ENCODE measurements at regions not wholly inside any gene's neighbourhood (a gene's known extent, or its start where the extent isn't known, plus 50 kb on each side); places are given as distances from the start of the nearest gene placed in this dataset.

GRCh38 chr4:20638825-20639224 is 61.4 kb upstream of the PACRGL start:
- no peak overlapping the region for H4K8ac ChIP-seq (ENCODE audit: low read depth in 2 of 2, low read length in 2 of 2)
- no peak overlapping the region for H2AK9ac ChIP-seq (replicated peaks; ENCODE audit: low read depth, low read length, poor library complexity)
- no peaks in the 10 kb centered on the region for H4K20me1 ChIP-seq (ENCODE audit: insufficient read depth, low read length)
- dilution Hi-C loops (cut with HindIII; ENCODE audit: low sequenced_read_pairs, unreplicated experiment) (no loop called here), in situ Hi-C loops (cut with MboI; ENCODE audit: low sequenced_read_pairs) (no loop called here), intact Hi-C loops (cut with micrococcal nuclease) (no loop called here)
- TF ChIP-seq SMC3 (IDR thresholded peaks at IDR 0.05; ENCODE audit: low read depth, low read length) (no peak), CTCF (conservative IDR thresholded peaks at IDR 0.05; ENCODE audit: low read depth, low read length) (no peak), NFE2L2 (IDR thresholded peaks at IDR 0.05; ENCODE audit: low read depth, low read length) (no peak)
- H3K9ac ChIP-seq (ENCODE audit: low read depth, low read length): no peak overlapping the region
- no peak overlapping the region for H2AFZ ChIP-seq (replicated peaks; ENCODE audit: low read length, poor library complexity)
- no peak overlapping the region for H3K56ac ChIP-seq (ENCODE audit: extremely low read depth, insufficient read depth, low read length)
- ATAC-seq (ENCODE audit: low read depth) (no peak), DNase-seq (no peak)
- WGBS, 2 experiments (ENCODE audit: extremely low coverage in 2 of 2, insufficient read length in 1 of 2): no CpG with 5 or more reads among the region's 3 CpGs
- no peak overlapping the region for H3K14ac ChIP-seq (replicated peaks; ENCODE audit: low read depth, low read length)
- H3K27ac ChIP-seq (ENCODE audit: insufficient read depth, low read length): no peak overlapping the region
- H3K4me3 ChIP-seq (ENCODE audit: insufficient read depth, low read depth, low read length): no peak overlapping the region
- ChIA-PET CTCF (no interaction called here), POLR2A (ENCODE audit: unreplicated experiment) (no interaction called here)
- H3K79me1 ChIP-seq (ENCODE audit: low read depth in 1 of 2, low read length in 2 of 2): no peaks in the 10 kb centered on the region
- no peak overlapping the region for H4K5ac ChIP-seq (ENCODE audit: low read depth, low read length)
- BruUV-seq (replicated peaks): no TSS peak
- H3K27me3 ChIP-seq (ENCODE audit: control insufficient read depth, insufficient read depth, low read length): no peaks in the 10 kb centered on the region
- no peak overlapping the region for H3K4ac ChIP-seq (ENCODE audit: low read depth, low read length)
- no peak overlapping the region for H3K23ac ChIP-seq (ENCODE audit: low read depth, low read length)
- H3K9me1 ChIP-seq (ENCODE audit: insufficient read depth, low read length): no peaks in the 10 kb centered on the region
- H2BK5ac ChIP-seq (ENCODE audit: low read depth, low read length, poor library complexity, severe bottlenecking): no peak overlapping the region
- H3K18ac ChIP-seq (ENCODE audit: low read depth, low read length): no peak overlapping the region
- H3K4me2 ChIP-seq (ENCODE audit: low read depth, low read length): no peak overlapping the region
- H2BK15ac ChIP-seq (ENCODE audit: low read depth, low read length): no peak overlapping the region
- H3K4me1 ChIP-seq (ENCODE audit: control insufficient read depth, insufficient read depth, low read length): no peaks in the 10 kb centered on the region
- no peaks in the 10 kb centered on the region for H3K36me3 ChIP-seq (ENCODE audit: control insufficient read depth, insufficient read depth, low read length)
- H2AK5ac ChIP-seq (ENCODE audit: low read depth, low read length): no peak overlapping the region
- H2BK20ac ChIP-seq (ENCODE audit: low read depth, low read length): no peak overlapping the region
- no peaks in the 10 kb centered on the region for H3K9me3 ChIP-seq (ENCODE audit: control insufficient read depth, insufficient read depth, low read length)
- no peak overlapping the region for H2BK120ac ChIP-seq (ENCODE audit: low read depth, low read length)
- no peak overlapping the region for H4K91ac ChIP-seq (ENCODE audit: insufficient read depth, low read depth, low read length)
